K562 (cell line): ENCODE measurements at regions not wholly inside any gene's neighbourhood (a gene's known extent, or its start where the extent isn't known, plus 50 kb on each side); places are given as distances from the start of the nearest gene placed in this dataset.

Experiments used
- ATAC-seq: fragments of 200-7000 bp; cut with Tn5 transposase; 3 replicates; pipeline ENCODE4 v1.9.1; 2020; ENCODE audit warnings: moderate library complexity
- BruUV-seq: library from RNA; stranded (reverse); fragments of 400-500 nt; replicated peaks from 2 replicates; lab custom pipeline; 2021; lab: Mats Ljungman, UMichigan
- CTCF ChIA-PET: fragments of 300-600 bp; formaldehyde crosslinking; extraction: SDS; loops from one replicate; lab custom pipeline; 2021; ENCODE audit warnings: low intra/inter-chr PET ratio; lab: Yijun Ruan, JAX
- POLR2A ChIA-PET: fragments of 300-600, 350-650 bp; sonication (Branson Sonifier 250); formaldehyde crosslinking; extraction: SDS; loops from one replicate; lab custom pipeline; 2021; ENCODE audit warnings: antibody characterized with exemption, inconsistent platforms; lab: Yijun Ruan, JAX
- DNase-seq, 4 experiments: peaks; one replicate each; pipeline versions ENCODE4 v3.0.0 to v3.0.0-alpha.2; 2011 to 2018; ENCODE audit warnings: low spot score in 3 of 4, mixed read lengths in 3 of 4; ENCODE audit errors: extremely low read depth in 1 of 4
- FAIRE-seq: peaks from 2 replicates; lab custom pipeline; 2011; peaks lifted over from hg19 to GRCh38; lab: Jason Lieb, UNC
- H2AFZ ChIP-seq: 2 replicates; pipeline ENCODE4 v1.6.0; 2011; ENCODE audit warnings: low read depth, low read length, control low read depth, inconsistent platforms
- H3K27ac ChIP-seq: fragments of 200-600 bp; 3 replicates; pipeline ENCODE4 v1.8.0; 2011; ENCODE audit warnings: low read depth, mild to moderate bottlenecking, control low read depth, inconsistent platforms, low read length, moderate library complexity, mixed read lengths; ENCODE audit errors: extremely low read depth
- H3K27me3 ChIP-seq, 2 experiments: fragments of 300-600 bp in 1 of 2; 2 replicates in 1 of 2; 3 replicates in 1 of 2; pipeline versions ENCODE4 v1.6.0 to v1.8.0; 2011; ENCODE audit warnings: inconsistent platforms in 2 of 2, low read length in 2 of 2, mild to moderate bottlenecking in 1 of 2, mixed read lengths in 1 of 2, moderate library complexity in 1 of 2; ENCODE audit not compliant: control insufficient read depth in 2 of 2, insufficient read depth in 2 of 2
- H3K36me3 ChIP-seq: fragments of 300-600 bp; 3 replicates; pipeline ENCODE4 v1.8.0; 2011; ENCODE audit warnings: mild to moderate bottlenecking, low read length, inconsistent platforms; ENCODE audit not compliant: control insufficient read depth, insufficient read depth
- H3K4me1 ChIP-seq, 2 experiments: fragments of 200-600 bp in 1 of 2; replicated peaks in 1 of 2; 2 replicates in 1 of 2; 3 replicates in 1 of 2; pipeline versions ENCODE4 v1.5.1 to v1.8.0; 2011; ENCODE audit warnings: inconsistent platforms in 2 of 2, low read length in 2 of 2, mild to moderate bottlenecking in 1 of 2, mixed read lengths in 1 of 2, moderate library complexity in 1 of 2; ENCODE audit not compliant: control insufficient read depth in 2 of 2, insufficient read depth in 2 of 2
- H3K4me2 ChIP-seq: 2 replicates; pipeline ENCODE4 v1.6.1; 2011; ENCODE audit warnings: low read length, control low read depth, inconsistent platforms, mixed read lengths; ENCODE audit not compliant: insufficient read depth
- H3K4me3 ChIP-seq: fragments of 200-600 bp; sonication (generic), shearing (Covaris generic); 2 replicates; pipeline ENCODE4 v1.5.1; 2016; ENCODE audit warnings: control low read depth, inconsistent platforms
- H3K79me2 ChIP-seq: fragments of 200-600 bp; 3 replicates; pipeline ENCODE4 v1.8.0; 2011; ENCODE audit warnings: low read length, inconsistent platforms; ENCODE audit not compliant: control insufficient read depth, insufficient read depth
- H3K9ac ChIP-seq, 2 experiments: 2 replicates each; pipeline versions ENCODE4 v1.6.0 to v1.6.1; 2011; ENCODE audit warnings: low read depth in 2 of 2, low read length in 2 of 2, control low read depth in 1 of 2, inconsistent platforms in 1 of 2, mild to moderate bottlenecking in 1 of 2, mixed read lengths in 1 of 2; ENCODE audit not compliant: insufficient read depth in 1 of 2
- H3K9me1 ChIP-seq: one replicate; pipeline ENCODE4 v1.6.0; 2011; ENCODE audit warnings: inconsistent platforms, mild to moderate bottlenecking, low read length, moderate library complexity; ENCODE audit not compliant: control insufficient read depth, insufficient read depth
- H3K9me3 ChIP-seq: replicated peaks from 2 replicates; pipeline ENCODE4 v1.5.1; 2011; ENCODE audit warnings: low read depth, low read length, inconsistent platforms; ENCODE audit not compliant: control insufficient read depth, insufficient read depth
- H4K20me1 ChIP-seq: replicated peaks from 2 replicates; pipeline ENCODE4 v1.6.1; 2011; ENCODE audit warnings: low read length, inconsistent platforms, mixed read lengths; ENCODE audit not compliant: control insufficient read depth, insufficient read depth
- HDAC3 ChIP-seq: fragments of 450-650 bp; IDR thresholded peaks from 2 replicates; pipeline ENCODE4 v1.6.1; 2018; ENCODE audit warnings: borderline replicate concordance, mild to moderate bottlenecking, moderate library complexity; ENCODE audit not compliant: partially characterized antibody
- IRF2 ChIP-seq: sonication (generic); formaldehyde crosslinking; IDR thresholded peaks from 2 replicates; pipeline ENCODE4 v1.8.1; 2022; ENCODE audit warnings: mild to moderate bottlenecking, missing genetic modification reagents
- MTA3 ChIP-seq: fragments of 450-650 bp; formaldehyde crosslinking; IDR thresholded peaks from 2 replicates; pipeline ENCODE4 v1.6.1; 2017; ENCODE audit warnings: mild to moderate bottlenecking, borderline replicate concordance
- TFAM ChIP-seq: fragments of 250-450 bp; sonication (Bioruptor Pico); conservative IDR thresholded peaks from 2 replicates; pipeline ENCODE4 v1.5.0; 2021; ENCODE audit warnings: mild to moderate bottlenecking, moderate library complexity
- ZBED1 ChIP-seq: IDR thresholded peaks from 2 replicates; pipeline ENCODE4 v1.6.1; 2014
- ZNF175 ChIP-seq: fragments of 200-800 bp; sonication (Bioruptor generic); IDR thresholded peaks from 2 replicates; pipeline ENCODE4 v1.6.1; 2016; ENCODE audit warnings: low read depth, mild to moderate bottlenecking, missing genetic modification characterization, missing compliant biosample characterization
- ZNF232 ChIP-seq: sonication (generic); formaldehyde crosslinking; IDR thresholded peaks from 2 replicates; pipeline ENCODE4 v1.8.0; 2022; ENCODE audit warnings: mild to moderate bottlenecking, missing genetic modification reagents
- ZNF561 ChIP-seq: fragments of 450-650 bp; formaldehyde crosslinking; conservative IDR thresholded peaks from 2 replicates; pipeline ENCODE4 v1.4.0; 2020; ENCODE audit warnings: mild to moderate bottlenecking, moderate library complexity
- WGBS: fragments of 100-300 bp; shearing (Covaris generic); methylation state at CpG from one replicate; pipeline ENCODE4 v1.1.6; 2016; ENCODE audit warnings: low coverage, mixed read lengths; ENCODE audit not compliant: insufficient coverage; ENCODE audit errors: missing lambda C conversion rate; 5-methylcytosine and 5-hydroxymethylcytosine counted together
- in situ Hi-C: fragments of 300-500 bp; cut with MboI; formaldehyde crosslinking; loops from 4 replicates; pipeline ENCODE4 v1.15.0; 2018; ENCODE audit warnings: inconsistent platforms, mixed read lengths
- intact Hi-C: fragments of 100-400 bp; cut with micrococcal nuclease; formaldehyde crosslinking; loops from 2 replicates; pipeline ENCODE4 v1.14.2; 2022
- TF ChIP-seq, protein P1 (sequence below): IDR thresholded peaks from 3 replicates; pipeline ENCODE4 v1.6.1; 2011; ENCODE audit warnings: borderline replicate concordance, mild to moderate bottlenecking, moderate library complexity; ENCODE audit not compliant: insufficient read length; ENCODE audit errors: extremely low read depth
- TF ChIP-seq, protein P2 (sequence below): fragments of 450-650 bp; formaldehyde crosslinking; IDR thresholded peaks from 2 replicates; pipeline ENCODE4 v1.4.0; 2020; ENCODE audit warnings: mild to moderate bottlenecking
- TF ChIP-seq, protein P3 (sequence below): fragments of 450-650 bp; IDR thresholded peaks from 2 replicates; pipeline ENCODE4 v1.6.1; 2018; ENCODE audit warnings: mild to moderate bottlenecking, low read depth; ENCODE audit not compliant: partially characterized antibody

DNA sequence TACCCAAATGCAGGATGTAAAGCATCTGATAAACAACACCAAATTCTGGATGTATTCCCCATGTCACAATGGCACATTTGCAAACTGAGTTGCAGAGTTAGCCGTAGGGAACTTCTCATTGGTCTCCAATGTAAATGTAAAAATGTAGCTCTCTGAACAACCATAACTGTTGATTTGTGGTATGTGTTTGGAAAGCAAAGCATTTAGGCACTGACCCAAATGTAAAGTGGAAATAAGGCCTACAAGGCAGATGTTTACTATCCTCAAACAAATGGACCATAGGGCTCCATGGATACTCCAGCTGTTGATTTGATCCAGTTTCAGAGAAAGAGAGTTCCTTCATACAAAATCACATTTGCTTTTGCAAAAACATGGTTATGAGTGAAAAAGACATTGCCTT, 223.0 kb upstream of the ELAC2 start:
- BruUV-seq: no TSS peak
- intact Hi-C loops (no loop called here), in situ Hi-C loops (no loop called here)
- ChIA-PET POLR2A (interaction anchor here (0.6 kb wide), 1 partner anchor 72 kb away, joined by 3 read pairs; no protein-coding TSS in a partner anchor), CTCF (no interaction called here)
- ATAC-seq (no peak), FAIRE-seq (no peak), DNase-seq (no peak)
- Histone ChIP-seq H3K27ac (no peak overlapping the region), H3K4me2 (no peak overlapping the region), H4K20me1 (no peaks in the 10 kb centered on the region), H3K27me3 (no peaks in the 10 kb centered on the region), H3K4me3 (no peak overlapping the region), H3K79me2 (no peaks in the 10 kb centered on the region), H3K9me3 (no peaks in the 10 kb centered on the region), H3K36me3 (no peaks in the 10 kb centered on the region), H3K4me1 (no peaks in the 10 kb centered on the region), H3K9ac (no peak overlapping the region), H2AFZ (no peak overlapping the region), H3K9me1 (no peaks in the 10 kb centered on the region)
- WGBS: 10% methylated on average over 1 of the region's 1 CpG
- TF ChIP-seq IRF2 (no peak), TFAM (no peak), ZNF561 (no peak), ZNF232 (CRISPR knock-in tag) (no peak), ZBED1 (no peak), HDAC3 (no peak), ZNF175 (CRISPR knock-in tag) (no peak), MTA3 (no peak)
- TF ChIP-seq, protein P1, sequence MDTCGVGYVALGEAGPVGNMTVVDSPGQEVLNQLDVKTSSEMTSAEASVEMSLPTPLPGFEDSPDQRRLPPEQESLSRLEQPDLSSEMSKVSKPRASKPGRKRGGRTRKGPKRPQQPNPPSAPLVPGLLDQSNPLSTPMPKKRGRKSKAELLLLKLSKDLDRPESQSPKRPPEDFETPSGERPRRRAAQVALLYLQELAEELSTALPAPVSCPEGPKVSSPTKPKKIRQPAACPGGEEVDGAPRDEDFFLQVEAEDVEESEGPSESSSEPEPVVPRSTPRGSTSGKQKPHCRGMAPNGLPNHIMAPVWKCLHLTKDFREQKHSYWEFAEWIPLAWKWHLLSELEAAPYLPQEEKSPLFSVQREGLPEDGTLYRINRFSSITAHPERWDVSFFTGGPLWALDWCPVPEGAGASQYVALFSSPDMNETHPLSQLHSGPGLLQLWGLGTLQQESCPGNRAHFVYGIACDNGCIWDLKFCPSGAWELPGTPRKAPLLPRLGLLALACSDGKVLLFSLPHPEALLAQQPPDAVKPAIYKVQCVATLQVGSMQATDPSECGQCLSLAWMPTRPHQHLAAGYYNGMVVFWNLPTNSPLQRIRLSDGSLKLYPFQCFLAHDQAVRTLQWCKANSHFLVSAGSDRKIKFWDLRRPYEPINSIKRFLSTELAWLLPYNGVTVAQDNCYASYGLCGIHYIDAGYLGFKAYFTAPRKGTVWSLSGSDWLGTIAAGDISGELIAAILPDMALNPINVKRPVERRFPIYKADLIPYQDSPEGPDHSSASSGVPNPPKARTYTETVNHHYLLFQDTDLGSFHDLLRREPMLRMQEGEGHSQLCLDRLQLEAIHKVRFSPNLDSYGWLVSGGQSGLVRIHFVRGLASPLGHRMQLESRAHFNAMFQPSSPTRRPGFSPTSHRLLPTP: no peak
- TF ChIP-seq, protein P2, sequence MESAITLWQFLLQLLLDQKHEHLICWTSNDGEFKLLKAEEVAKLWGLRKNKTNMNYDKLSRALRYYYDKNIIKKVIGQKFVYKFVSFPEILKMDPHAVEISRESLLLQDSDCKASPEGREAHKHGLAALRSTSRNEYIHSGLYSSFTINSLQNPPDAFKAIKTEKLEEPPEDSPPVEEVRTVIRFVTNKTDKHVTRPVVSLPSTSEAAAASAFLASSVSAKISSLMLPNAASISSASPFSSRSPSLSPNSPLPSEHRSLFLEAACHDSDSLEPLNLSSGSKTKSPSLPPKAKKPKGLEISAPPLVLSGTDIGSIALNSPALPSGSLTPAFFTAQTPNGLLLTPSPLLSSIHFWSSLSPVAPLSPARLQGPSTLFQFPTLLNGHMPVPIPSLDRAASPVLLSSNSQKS (CRISPR knock-in tag): no peak
- TF ChIP-seq, protein P3, sequence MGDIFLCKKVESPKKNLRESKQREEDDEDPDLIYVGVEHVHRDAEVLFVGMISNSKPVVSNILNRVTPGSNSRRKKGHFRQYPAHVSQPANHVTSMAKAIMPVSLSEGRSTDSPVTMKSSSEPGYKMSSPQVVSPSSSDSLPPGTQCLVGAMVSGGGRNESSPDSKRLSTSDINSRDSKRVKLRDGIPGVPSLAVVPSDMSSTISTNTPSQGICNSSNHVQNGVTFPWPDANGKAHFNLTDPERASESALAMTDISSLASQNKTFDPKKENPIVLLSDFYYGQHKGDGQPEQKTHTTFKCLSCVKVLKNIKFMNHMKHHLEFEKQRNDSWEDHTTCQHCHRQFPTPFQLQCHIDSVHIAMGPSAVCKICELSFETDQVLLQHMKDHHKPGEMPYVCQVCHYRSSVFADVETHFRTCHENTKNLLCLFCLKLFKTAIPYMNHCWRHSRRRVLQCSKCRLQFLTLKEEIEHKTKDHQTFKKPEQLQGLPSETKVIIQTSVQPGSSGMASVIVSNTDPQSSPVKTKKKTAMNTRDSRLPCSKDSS: no peak
